Body of pancreas (tissue), 4 donors: ENCODE measurements at regions not wholly inside any gene's neighbourhood (a gene's known extent, or its start where the extent isn't known, plus 50 kb on each side); places are given as distances from the start of the nearest gene placed in this dataset.

Source experiments
- CTCF ChIP-seq, 7 experiments: fragments of 450-650 bp in 4 of 7; fragments of 200-600 bp in 3 of 7; sonication (generic) in 3 of 7; IDR thresholded peaks; one replicate each; pipeline ENCODE4 v1.5.1; 2016 to 2019; ENCODE audit warnings: antibody characterized with exemption in 7 of 7
- POLR2A ChIP-seq, 3 donors: fragments of 450-650 bp; IDR thresholded peaks; one replicate each; pipeline ENCODE4 v1.6.1; 2016; ENCODE audit warnings: antibody characterized with exemption in 3 of 3, mild to moderate bottlenecking in 2 of 3

- TF ChIP-seq CTCF (IDR thresholded peaks at IDR 0.05), result no peak
- no peak for TF ChIP-seq POLR2A (IDR thresholded peaks at IDR 0.05)
Observed at GRCh38 chr3:146929696-146930095, 324.6 kb upstream of the PLSCR5 start.
